ENCODE measurements at regions not wholly inside any gene's neighbourhood (a gene's known extent, or its start where the extent isn't known, plus 50 kb on each side); places are given as distances from the start of the nearest gene placed in this dataset.
A peak's percentile ranks its signal among the peaks of the same experiment; 100 is the strongest.

DNA sequence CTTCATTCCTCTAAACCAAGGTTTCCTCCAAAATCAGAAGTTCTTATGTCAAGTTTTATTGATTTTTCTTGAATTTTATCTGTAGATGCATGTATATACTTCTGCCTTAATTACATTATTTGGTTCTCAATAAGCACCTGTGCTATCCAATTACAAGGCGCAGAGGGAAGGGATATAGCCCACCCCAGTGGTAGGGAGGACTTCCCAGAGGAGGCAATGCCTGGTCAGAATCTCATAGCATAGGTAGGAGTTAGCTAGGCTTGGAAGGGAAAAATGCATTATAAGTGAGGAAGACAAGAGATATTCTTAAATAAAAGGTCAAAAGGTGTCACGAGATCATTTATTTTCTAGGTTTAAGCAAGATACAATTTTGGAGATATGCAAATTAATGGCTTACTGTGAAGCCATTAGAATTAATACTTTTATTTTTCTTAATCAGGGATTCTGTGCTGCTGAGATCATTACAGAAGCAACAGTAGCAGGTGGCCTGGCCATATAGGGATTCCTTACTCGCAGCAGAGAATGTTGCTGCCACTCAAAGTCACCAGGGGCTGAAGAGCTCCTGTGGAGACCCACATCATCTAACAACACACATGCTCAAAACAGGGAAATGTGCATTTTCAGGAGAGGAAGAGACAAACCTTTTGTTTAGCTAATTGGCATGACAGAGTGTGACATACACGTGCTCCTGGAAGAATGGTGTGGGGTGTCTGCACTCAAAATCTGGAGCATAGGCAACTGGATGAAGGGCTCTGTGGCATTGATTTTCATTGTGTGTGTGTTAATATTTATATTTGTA, 178.3 kb downstream of the ATG4C start:
- intact Hi-C loops (cut with DNase I), result no loop called here
- Histone ChIP-seq H3K4me1 (no peaks in the 10 kb centered on the region), H3K27ac (no peak overlapping the region), H3K27me3 (no peaks in the 10 kb centered on the region), H3K9me3 (no peaks in the 10 kb centered on the region), H3K36me3 (no peaks in the 10 kb centered on the region), H3K9ac (ENCODE audit: low read depth in 2 of 2, low read length in 2 of 2) (no peak overlapping the region), H3K4me3 (no peak overlapping the region)
- DNase-seq, result no peak
- TF ChIP-seq, protein P1, sequence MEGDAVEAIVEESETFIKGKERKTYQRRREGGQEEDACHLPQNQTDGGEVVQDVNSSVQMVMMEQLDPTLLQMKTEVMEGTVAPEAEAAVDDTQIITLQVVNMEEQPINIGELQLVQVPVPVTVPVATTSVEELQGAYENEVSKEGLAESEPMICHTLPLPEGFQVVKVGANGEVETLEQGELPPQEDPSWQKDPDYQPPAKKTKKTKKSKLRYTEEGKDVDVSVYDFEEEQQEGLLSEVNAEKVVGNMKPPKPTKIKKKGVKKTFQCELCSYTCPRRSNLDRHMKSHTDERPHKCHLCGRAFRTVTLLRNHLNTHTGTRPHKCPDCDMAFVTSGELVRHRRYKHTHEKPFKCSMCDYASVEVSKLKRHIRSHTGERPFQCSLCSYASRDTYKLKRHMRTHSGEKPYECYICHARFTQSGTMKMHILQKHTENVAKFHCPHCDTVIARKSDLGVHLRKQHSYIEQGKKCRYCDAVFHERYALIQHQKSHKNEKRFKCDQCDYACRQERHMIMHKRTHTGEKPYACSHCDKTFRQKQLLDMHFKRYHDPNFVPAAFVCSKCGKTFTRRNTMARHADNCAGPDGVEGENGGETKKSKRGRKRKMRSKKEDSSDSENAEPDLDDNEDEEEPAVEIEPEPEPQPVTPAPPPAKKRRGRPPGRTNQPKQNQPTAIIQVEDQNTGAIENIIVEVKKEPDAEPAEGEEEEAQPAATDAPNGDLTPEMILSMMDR (IDR thresholded peaks at IDR 0.05), result no peak

DNA sequence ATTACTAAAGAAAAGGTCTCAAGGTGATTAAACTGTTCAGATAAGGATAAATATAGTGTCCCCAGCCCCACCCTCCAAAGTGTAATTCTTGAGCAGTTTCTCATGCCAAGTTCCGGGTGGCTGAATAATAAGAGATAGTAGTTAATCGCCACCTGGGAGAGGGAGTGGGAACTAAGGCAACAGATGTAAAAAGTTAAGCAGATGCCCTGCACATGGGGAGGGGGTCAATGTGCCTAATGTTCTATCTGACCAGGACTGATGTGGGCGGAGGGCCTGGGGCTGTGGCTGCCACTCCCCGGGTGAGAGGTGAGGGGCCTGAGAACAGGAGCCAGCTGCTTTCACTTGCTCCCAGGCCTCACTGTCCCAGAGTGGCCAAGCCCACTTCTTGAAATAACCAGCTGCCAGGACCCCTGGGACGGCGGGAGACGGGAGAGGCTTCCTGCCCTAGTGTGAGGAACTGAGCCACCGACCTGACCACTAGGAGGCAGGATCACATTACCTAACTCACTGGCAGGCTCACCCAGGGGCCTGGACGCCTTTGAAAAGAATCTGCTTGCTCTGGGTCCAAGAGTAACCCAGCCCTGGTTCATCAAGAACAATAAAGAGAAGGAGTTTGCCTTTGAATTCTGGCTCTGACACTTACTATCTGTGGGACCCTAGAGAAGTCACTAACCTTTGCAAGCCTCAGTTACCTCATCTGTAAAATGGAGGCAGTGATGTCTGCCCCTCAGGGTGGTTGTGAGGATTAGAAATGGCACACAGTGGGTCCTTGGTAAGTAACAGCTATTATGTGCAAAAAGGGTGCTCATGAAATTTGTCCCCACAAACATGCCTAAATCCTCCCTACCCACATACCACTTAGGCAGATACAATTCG, 179.2 kb downstream of the ATG4C start:
- Histone ChIP-seq H3K36me3 (no peaks in the 10 kb centered on the region), H3K27me3 (no peaks in the 10 kb centered on the region), H3K4me1 (no peaks in the 10 kb centered on the region), H3K4me3 (no peak overlapping the region), H3K9ac (ENCODE audit: low read depth in 2 of 2, low read length in 2 of 2) (no peak overlapping the region), H3K27ac (no peak overlapping the region), H3K9me3 (no peaks in the 10 kb centered on the region)
- DNase-seq, result peak; percentile 43
- intact Hi-C loops (cut with DNase I), result no loop called here
- TF ChIP-seq, protein P1 (IDR thresholded peaks at IDR 0.05), result peak; percentile 44

DNA sequence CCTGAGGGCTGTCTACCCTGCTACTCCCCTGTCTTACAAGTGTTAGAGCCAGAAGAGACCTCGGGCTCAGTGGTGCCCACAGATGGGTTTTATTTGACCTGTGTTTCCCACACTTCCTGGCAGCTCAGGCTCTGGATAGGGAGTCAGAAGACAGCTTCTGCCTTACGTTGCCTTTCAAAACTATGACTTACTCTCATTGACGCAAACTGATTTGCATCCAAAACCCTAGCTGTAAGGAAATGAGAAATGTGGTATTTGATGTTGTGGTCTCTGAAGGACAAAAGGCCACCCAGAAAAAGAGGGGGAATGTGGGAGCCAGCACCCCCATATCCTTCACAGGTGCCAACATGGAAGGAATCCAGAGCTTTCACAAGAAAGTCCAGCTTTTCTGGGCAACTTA, 180.2 kb downstream of the ATG4C start:
- Histone ChIP-seq H3K4me1 (no peaks in the 10 kb centered on the region), H3K36me3 (no peaks in the 10 kb centered on the region), H3K27ac (no peak overlapping the region), H3K9ac (ENCODE audit: low read depth in 2 of 2, low read length in 2 of 2) (no peak overlapping the region), H3K4me3 (no peak overlapping the region), H3K27me3 (no peaks in the 10 kb centered on the region), H3K9me3 (no peaks in the 10 kb centered on the region)
- intact Hi-C loops (cut with DNase I), result no loop called here
- DNase-seq, result no peak
- TF ChIP-seq, protein P1 (IDR thresholded peaks at IDR 0.05), result no peak

DNA sequence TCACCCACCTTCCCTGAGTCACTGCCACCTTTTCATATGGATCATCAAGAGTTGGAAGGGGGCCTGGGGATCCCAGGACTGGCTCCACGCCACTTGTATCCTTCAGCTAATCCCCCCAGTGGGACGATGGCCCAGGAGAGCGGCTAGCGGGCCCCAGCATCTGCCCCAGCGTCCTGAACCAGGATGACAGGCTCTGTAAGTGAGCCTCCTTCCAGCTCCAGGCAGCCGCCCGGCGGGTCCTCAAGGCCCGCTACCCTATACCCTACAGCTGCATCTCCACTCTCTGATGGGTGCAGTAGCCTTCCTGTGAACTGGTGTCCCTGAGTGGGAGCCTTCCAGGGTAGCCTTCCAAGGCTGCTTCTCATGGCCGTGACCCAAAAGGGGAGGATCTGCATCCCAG, 183.1 kb downstream of the ATG4C start:
- Histone ChIP-seq H3K27me3 (no peaks in the 10 kb centered on the region), H3K9ac (ENCODE audit: low read depth in 2 of 2, low read length in 2 of 2) (no peak overlapping the region), H3K36me3 (no peaks in the 10 kb centered on the region), H3K4me1 (no peaks in the 10 kb centered on the region), H3K9me3 (no peaks in the 10 kb centered on the region), H3K4me3 (no peak overlapping the region), H3K27ac (no peak overlapping the region)
- intact Hi-C loops (cut with DNase I), result no loop called here
- DNase-seq, result no peak
- TF ChIP-seq, protein P1 (IDR thresholded peaks at IDR 0.05), result no peak

DNA sequence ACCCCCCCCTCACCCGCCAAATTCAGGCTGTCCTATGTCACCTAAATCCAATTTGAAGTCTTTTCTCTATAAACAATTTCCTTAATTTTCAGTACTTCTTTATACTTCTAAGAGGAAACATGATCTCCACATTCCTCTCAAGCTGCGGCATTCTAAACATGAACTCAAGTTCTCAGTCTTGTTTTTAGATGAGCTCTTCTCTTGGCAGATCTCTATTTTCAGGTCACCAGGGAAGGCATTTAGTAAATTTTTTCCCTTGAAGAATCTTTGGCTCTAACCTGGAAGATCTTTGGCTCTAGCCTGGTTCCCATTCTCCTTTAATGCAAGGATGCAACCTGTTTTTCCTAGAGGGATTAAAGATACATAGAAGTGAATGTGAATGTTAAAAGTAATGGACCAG, 193.4 kb downstream of the ATG4C start:
- TF ChIP-seq, protein P1 (IDR thresholded peaks at IDR 0.05), result no peak

More for the DNA sequence above, 193.4 kb downstream of the ATG4C start:
- Histone ChIP-seq H3K4me3 (no peak overlapping the region), H3K4me1 (no peaks in the 10 kb centered on the region), H3K36me3 (no peaks in the 10 kb centered on the region), H3K9ac (ENCODE audit: low read depth in 2 of 2, low read length in 2 of 2) (no peak overlapping the region), H3K27me3 (no peaks in the 10 kb centered on the region), H3K9me3 (no peaks in the 10 kb centered on the region), H3K27ac (no peak overlapping the region)
- intact Hi-C loops (cut with DNase I), result no loop called here
- no peak for DNase-seq

Measured in colonic mucosa (tissue), 4 donors.